ENCODE measurements at regions not wholly inside any gene's neighbourhood (a gene's known extent, or its start where the extent isn't known, plus 50 kb on each side); places are given as distances from the start of the nearest gene placed in this dataset.
"Not testable (repeated sequence)": the region's sequence is repeated elsewhere in the genome, so short reads cannot be mapped to it uniquely, and the experiment has no call there.

DNA sequence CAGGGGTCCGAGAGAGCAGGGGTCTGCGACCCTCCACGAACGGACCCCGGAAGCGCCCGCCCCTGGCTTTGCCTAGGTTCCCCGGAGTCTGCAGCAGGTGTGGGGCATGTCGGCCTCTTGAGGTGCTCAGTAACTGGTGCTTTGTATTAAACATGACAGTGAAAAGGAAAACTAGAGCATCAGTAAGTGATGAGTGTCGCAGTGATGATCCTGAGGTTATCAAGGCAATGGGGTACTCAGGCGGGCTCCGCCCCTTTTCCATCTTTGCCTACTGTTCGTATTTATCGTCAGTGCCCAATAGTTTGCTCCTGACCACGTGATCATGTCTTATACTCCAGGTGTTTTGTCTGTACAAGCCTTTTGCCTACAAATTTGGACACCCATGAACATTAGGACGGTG, 262.4 kb downstream of the ZNF37A start:
- TF ChIP-seq, protein P1, sequence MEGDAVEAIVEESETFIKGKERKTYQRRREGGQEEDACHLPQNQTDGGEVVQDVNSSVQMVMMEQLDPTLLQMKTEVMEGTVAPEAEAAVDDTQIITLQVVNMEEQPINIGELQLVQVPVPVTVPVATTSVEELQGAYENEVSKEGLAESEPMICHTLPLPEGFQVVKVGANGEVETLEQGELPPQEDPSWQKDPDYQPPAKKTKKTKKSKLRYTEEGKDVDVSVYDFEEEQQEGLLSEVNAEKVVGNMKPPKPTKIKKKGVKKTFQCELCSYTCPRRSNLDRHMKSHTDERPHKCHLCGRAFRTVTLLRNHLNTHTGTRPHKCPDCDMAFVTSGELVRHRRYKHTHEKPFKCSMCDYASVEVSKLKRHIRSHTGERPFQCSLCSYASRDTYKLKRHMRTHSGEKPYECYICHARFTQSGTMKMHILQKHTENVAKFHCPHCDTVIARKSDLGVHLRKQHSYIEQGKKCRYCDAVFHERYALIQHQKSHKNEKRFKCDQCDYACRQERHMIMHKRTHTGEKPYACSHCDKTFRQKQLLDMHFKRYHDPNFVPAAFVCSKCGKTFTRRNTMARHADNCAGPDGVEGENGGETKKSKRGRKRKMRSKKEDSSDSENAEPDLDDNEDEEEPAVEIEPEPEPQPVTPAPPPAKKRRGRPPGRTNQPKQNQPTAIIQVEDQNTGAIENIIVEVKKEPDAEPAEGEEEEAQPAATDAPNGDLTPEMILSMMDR (IDR thresholded peaks at IDR 0.05; ENCODE audit: insufficient read depth, low read depth, low read length), result not testable (repeated sequence)
- TF ChIP-seq EZH2 (IDR thresholded peaks at IDR 0.05; ENCODE audit: insufficient read depth, low read length), result not testable (repeated sequence)
